Nephron progenitor cell (in vitro differentiated cells): ENCODE measurements at regions not wholly inside any gene's neighbourhood (a gene's known extent, or its start where the extent isn't known, plus 50 kb on each side); places are given as distances from the start of the nearest gene placed in this dataset.

Experiments used
- DNase-seq: peaks from one replicate; pipeline ENCODE4 v3.0.0; 2021
- H3K27ac Mint-ChIP-seq: 2 replicates; pipeline ENCODE4 v1.8.0; 2021; ENCODE audit warnings: mild to moderate bottlenecking, moderate library complexity, mixed read lengths
- H3K27me3 Mint-ChIP-seq: 2 replicates; pipeline ENCODE4 v1.8.0; 2021; ENCODE audit warnings: mild to moderate bottlenecking, low read depth, mixed read lengths; ENCODE audit not compliant: poor library complexity
- H3K36me3 Mint-ChIP-seq: 2 replicates; pipeline ENCODE4 v1.8.0; 2021; ENCODE audit warnings: low read depth, mixed read lengths
- H3K4me1 Mint-ChIP-seq: 2 replicates; pipeline ENCODE4 v1.8.0; 2021; ENCODE audit warnings: mixed read lengths
- H3K4me3 Mint-ChIP-seq: 2 replicates; pipeline ENCODE4 v1.8.0; 2021; ENCODE audit warnings: mild to moderate bottlenecking, moderate library complexity, mixed read lengths
- H3K9me3 Mint-ChIP-seq: 2 replicates; pipeline ENCODE4 v1.8.0; 2021; ENCODE audit warnings: mild to moderate bottlenecking, moderate library complexity, mixed read lengths
- TF ChIP-seq, protein P1 (sequence below): fragments of 200-600 bp; sonication (generic); IDR thresholded peaks from 2 replicates; pipeline ENCODE4 v1.5.0; 2021; ENCODE audit warnings: antibody characterized with exemption

DNA sequence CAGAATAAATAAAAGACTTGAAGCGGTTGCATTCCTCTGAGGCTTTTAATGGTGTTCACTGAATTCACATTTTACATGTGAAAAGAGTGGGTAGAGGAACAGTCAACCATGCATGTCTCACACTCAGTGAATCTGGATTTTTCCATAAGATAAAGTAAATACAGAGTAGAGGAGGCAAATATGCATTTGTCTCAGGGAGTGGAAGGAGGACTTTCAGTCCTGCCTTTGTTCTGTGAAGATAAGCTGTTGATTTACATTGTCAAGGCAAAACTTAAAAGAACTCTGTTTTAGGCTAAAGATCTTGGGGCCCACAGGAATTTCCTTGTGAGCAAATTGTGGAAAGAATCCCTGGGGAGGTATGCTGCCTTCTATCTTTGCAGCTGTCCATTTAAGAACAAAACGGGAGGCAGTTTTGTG is 825.3 kb upstream of the MBL2 start:
- Mint-ChIP-seq H3K9me3 (peaks cover 11% of the 10 kb centered on the region), H3K4me1 (peaks cover 19% of the 10 kb centered on the region), H3K4me3 (no peak overlapping the region), H3K36me3 (peaks cover 6% of the 10 kb centered on the region), H3K27ac (peak overlapping the region; percentile 44), H3K27me3 (peaks cover 12% of the 10 kb centered on the region)
- TF ChIP-seq, protein P1, sequence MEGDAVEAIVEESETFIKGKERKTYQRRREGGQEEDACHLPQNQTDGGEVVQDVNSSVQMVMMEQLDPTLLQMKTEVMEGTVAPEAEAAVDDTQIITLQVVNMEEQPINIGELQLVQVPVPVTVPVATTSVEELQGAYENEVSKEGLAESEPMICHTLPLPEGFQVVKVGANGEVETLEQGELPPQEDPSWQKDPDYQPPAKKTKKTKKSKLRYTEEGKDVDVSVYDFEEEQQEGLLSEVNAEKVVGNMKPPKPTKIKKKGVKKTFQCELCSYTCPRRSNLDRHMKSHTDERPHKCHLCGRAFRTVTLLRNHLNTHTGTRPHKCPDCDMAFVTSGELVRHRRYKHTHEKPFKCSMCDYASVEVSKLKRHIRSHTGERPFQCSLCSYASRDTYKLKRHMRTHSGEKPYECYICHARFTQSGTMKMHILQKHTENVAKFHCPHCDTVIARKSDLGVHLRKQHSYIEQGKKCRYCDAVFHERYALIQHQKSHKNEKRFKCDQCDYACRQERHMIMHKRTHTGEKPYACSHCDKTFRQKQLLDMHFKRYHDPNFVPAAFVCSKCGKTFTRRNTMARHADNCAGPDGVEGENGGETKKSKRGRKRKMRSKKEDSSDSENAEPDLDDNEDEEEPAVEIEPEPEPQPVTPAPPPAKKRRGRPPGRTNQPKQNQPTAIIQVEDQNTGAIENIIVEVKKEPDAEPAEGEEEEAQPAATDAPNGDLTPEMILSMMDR, result no peak
- DNase-seq, result no peak

DNA sequence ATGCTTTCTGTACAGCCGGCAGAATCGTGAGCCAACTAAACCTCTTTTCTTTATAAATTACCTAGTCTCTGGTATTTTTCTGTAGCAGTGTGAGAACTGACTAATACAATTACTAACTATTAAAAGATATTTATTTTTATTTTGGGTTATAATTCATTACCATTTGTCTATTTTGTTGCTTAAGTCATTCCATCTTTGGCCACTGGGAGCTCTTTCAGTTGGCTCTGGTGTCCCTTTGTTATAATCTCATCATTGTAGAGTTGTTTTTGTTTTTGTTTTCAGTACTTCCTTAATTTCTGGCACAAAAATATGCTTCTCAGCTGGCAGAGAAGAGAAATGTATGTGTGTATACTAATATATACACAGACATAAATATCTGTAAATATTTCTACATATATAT is 807.9 kb upstream of the MBL2 start:
- Mint-ChIP-seq H3K9me3 (no peaks in the 10 kb centered on the region), H3K36me3 (no peaks in the 10 kb centered on the region), H3K27ac (no peak overlapping the region), H3K4me3 (no peak overlapping the region), H3K4me1 (no peaks in the 10 kb centered on the region), H3K27me3 (no peaks in the 10 kb centered on the region)
- no peak for DNase-seq
- TF ChIP-seq, protein P1, result no peak

DNA sequence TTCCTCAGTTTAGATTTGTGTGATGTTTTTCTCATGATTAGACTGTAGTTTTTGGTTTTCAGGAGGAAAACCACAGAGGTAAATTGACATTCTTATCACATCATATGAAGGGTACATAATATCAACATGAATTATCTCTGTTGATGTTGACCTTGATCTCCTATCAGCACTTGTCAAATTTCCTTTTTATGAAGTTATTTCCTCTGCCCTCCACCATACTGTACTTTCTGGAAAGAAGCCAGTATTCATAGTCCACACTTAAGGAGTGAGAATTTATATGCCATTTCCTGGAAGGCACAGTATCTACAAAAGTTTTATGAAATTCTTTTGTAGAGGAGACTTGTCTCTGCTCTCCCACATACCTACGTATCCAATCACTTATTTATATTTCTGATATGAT is 807.2 kb upstream of the MBL2 start:
- H3K4me3 Mint-ChIP-seq, result no peak overlapping the region
- H3K9me3 Mint-ChIP-seq, result no peaks in the 10 kb centered on the region
- H3K36me3 Mint-ChIP-seq, result no peaks in the 10 kb centered on the region
- no peak overlapping the region for H3K27ac Mint-ChIP-seq
- no peaks in the 10 kb centered on the region for H3K27me3 Mint-ChIP-seq
- no peaks in the 10 kb centered on the region for H3K4me1 Mint-ChIP-seq
- no peak for DNase-seq
- TF ChIP-seq, protein P1, result no peak

DNA sequence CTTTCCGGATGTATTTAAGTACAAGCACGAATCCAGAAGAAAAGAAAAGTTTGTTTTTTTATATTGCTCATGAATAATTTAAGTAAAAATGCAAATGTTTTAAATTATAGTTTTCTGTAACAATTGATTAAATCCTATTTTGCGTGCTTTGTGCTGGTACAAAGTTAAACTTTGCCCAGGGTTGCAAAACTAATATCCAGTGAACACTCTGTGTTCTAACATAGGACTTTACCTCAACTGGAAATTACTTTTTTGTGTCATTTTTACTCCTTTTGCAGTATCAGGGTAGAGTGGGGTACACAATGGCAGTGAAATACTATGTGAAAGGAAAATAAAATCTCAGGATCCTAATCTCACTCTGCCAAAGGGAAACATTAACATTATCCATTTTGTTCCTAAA is 801.4 kb upstream of the MBL2 start:
- no peaks in the 10 kb centered on the region for H3K4me1 Mint-ChIP-seq
- no peaks in the 10 kb centered on the region for H3K36me3 Mint-ChIP-seq
- H3K4me3 Mint-ChIP-seq, result no peak overlapping the region
- H3K9me3 Mint-ChIP-seq, result no peaks in the 10 kb centered on the region
- H3K27me3 Mint-ChIP-seq, result no peaks in the 10 kb centered on the region
- TF ChIP-seq, protein P1, result no peak
- DNase-seq, result no peak
- no peak overlapping the region for H3K27ac Mint-ChIP-seq

DNA sequence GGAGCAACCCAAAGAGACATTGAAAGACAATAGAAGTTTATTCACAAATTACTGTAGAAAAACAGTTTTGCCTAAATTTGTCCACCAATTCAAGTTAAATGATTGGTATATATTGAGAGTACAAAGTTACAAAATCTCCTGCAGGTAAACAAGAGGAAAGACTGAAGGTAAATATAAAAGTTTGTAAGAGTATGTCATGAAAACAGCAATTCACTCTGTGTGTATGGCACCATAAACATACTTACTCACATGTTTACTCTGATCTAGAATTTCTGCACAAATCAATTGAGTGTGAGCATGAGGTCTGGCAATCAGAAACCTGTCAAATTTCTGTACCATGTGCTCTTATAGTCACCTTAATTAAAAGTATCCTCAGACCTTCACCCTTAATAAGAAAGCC is 800.9 kb upstream of the MBL2 start:
- H3K9me3 Mint-ChIP-seq, result no peaks in the 10 kb centered on the region
- H3K27ac Mint-ChIP-seq, result no peak overlapping the region
- H3K4me3 Mint-ChIP-seq, result no peak overlapping the region
- DNase-seq, result no peak
- TF ChIP-seq, protein P1, result no peak
- no peaks in the 10 kb centered on the region for H3K27me3 Mint-ChIP-seq
- H3K36me3 Mint-ChIP-seq, result no peaks in the 10 kb centered on the region
- no peaks in the 10 kb centered on the region for H3K4me1 Mint-ChIP-seq

DNA sequence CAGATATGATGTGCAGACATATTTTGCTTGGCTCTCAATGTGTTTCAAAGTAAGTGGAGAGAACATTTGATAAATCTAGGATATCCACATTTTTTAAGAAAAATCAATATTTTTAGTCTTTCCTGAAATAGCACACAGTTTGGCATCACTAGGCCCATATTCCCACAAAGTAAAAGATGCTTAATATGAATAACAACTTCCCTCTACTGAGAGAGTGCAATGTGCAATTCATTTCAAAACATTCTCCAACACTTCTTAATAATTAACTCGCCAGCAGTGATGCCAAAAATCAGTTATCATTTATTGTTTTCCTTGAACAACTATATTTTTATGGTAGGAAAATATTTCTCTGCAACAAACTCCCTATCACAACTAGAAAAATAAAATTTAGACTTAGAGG is 800.2 kb upstream of the MBL2 start:
- TF ChIP-seq, protein P1, result no peak
- no peaks in the 10 kb centered on the region for H3K36me3 Mint-ChIP-seq
- no peaks in the 10 kb centered on the region for H3K9me3 Mint-ChIP-seq

More for the DNA sequence above, 800.2 kb upstream of the MBL2 start:
- Mint-ChIP-seq H3K27me3 (no peaks in the 10 kb centered on the region), H3K4me1 (no peaks in the 10 kb centered on the region), H3K4me3 (no peak overlapping the region), H3K27ac (no peak overlapping the region)
- no peak for DNase-seq
